RKO (cell line): ENCODE measurements at regions not wholly inside any gene's neighbourhood (a gene's known extent, or its start where the extent isn't known, plus 50 kb on each side); places are given as distances from the start of the nearest gene placed in this dataset.

Experiments
- DNase-seq: peaks from one replicate; pipeline ENCODE4 v3.0.0-alpha.2; 2016; ENCODE audit warnings: low spot score

GRCh38 chr11:106409222-106409621 lies 331.8 kb downstream of the AASDHPPT start:
- DNase-seq: no peak

- DNase-seq: no peak
Measured at GRCh38 chr11:106409671-106410070, 332.2 kb downstream of the AASDHPPT start.

- DNase-seq: no peak
Measured at GRCh38 chr11:106410902-106411301, 333.4 kb downstream of the AASDHPPT start.

- no peak for DNase-seq
Measured at GRCh38 chr11:106413222-106413621, 335.8 kb downstream of the AASDHPPT start.

GRCh38 chr11:106415510-106415909 lies 338.0 kb downstream of the AASDHPPT start:
- DNase-seq: no peak

- DNase-seq: no peak
Measured at GRCh38 chr11:106418791-106419190, 341.3 kb downstream of the AASDHPPT start.

- DNase-seq: no peak
Measured at GRCh38 chr11:106420048-106420665, 342.7 kb downstream of the AASDHPPT start.

GRCh38 chr11:106420686-106421085 lies 343.2 kb downstream of the AASDHPPT start:
- DNase-seq: no peak

GRCh38 chr11:106421676-106422292 lies 344.3 kb downstream of the AASDHPPT start:
- no peak for DNase-seq

GRCh38 chr11:106422583-106422982 lies 345.1 kb downstream of the AASDHPPT start:
- no peak for DNase-seq

GRCh38 chr11:106424111-106424510 lies 346.6 kb downstream of the AASDHPPT start:
- peak; percentile 40 for DNase-seq

- DNase-seq: no peak
Measured at GRCh38 chr11:106425819-106426218, 348.4 kb downstream of the AASDHPPT start.

GRCh38 chr11:106426696-106427095 lies 349.2 kb downstream of the AASDHPPT start:
- no peak for DNase-seq

GRCh38 chr11:106427736-106428135 lies 350.3 kb downstream of the AASDHPPT start:
- no peak for DNase-seq

GRCh38 chr11:106442032-106442431 lies 364.6 kb downstream of the AASDHPPT start:
- DNase-seq: no peak

GRCh38 chr11:106446302-106446701 lies 368.8 kb downstream of the AASDHPPT start:
- no peak for DNase-seq

- no peak for DNase-seq
Measured at GRCh38 chr11:106446955-106447354, 369.5 kb downstream of the AASDHPPT start.

- DNase-seq: no peak
Measured at GRCh38 chr11:106447631-106448191, 370.2 kb downstream of the AASDHPPT start.

GRCh38 chr11:106449763-106450162 lies 372.3 kb downstream of the AASDHPPT start:
- DNase-seq: no peak

- no peak for DNase-seq
Measured at GRCh38 chr11:106451228-106451922, 373.9 kb downstream of the AASDHPPT start.

GRCh38 chr11:106456647-106457046 lies 379.2 kb downstream of the AASDHPPT start:
- DNase-seq: no peak

GRCh38 chr11:106457727-106458126 lies 380.3 kb downstream of the AASDHPPT start:
- no peak for DNase-seq

GRCh38 chr11:106459135-106459534 lies 381.7 kb downstream of the AASDHPPT start:
- DNase-seq: no peak
